ENCODE measurements at regions not wholly inside any gene's neighbourhood (a gene's known extent, or its start where the extent isn't known, plus 50 kb on each side); places are given as distances from the start of the nearest gene placed in this dataset.

DNA sequence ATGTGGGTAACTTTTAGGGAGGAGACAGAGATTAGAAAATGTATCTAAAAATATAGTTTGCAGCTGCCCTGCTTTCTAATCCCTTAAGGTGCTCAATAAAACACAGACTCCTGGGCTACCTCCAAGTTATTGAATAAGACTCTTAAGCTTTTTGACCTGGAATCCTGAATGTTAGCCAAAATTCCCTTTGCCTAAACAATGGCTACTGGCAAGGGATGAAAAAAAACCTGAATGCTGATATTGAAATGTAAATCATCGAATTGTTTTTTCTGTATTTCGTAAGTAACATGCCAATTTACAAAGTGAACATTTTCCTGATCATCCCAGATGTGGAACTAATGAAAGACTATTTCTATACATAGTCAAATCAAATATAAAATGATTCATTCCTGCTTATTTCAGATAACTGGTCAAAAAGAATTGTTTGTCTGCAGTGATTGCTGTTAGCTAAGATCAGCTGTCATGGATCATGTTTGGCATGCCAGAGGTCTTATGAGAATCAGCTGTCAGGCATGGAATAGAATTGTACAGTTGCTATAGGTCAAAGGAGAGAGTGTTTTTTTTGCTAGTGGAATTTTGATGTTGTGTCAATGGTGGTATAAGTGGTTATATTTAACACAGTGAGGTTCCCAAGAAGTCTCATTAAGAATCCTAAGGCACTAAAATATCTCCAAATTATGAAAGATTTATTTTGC lies 363.6 kb upstream of the CWC22 start:
- WGBS (ENCODE audit: extremely low coverage, insufficient read length, low lambda C conversion rate), result no CpG with 5 or more reads among the region's 2 CpGs
- H3K79me1 ChIP-seq (ENCODE audit: insufficient read depth, low read depth, low read length, poor library complexity, severe bottlenecking), result no peaks in the 10 kb centered on the region
- no peak overlapping the region for H4K8ac ChIP-seq (replicated peaks; ENCODE audit: insufficient read length, low read depth, low read length)
- H3K4me1 ChIP-seq (ENCODE audit: insufficient read depth, low read length), result no peaks in the 10 kb centered on the region; the same call in 1 of the 2 replicates
- H2BK12ac ChIP-seq (ENCODE audit: insufficient read length, low read depth, low read length), result no peak overlapping the region
- no peak overlapping the region for H3K9ac ChIP-seq (ENCODE audit: extremely low read depth, insufficient read length, low read length)
- Mint-ChIP-seq H3K36me3 (ENCODE audit: insufficient read depth in 1 of 3, low read depth in 3 of 3) (no peaks in the 10 kb centered on the region), H3K4me1 (peaks cover 7 to 11% of the 10 kb centered on the region in 2 experiments), H3K27me3 (ENCODE audit: low read depth) (no peaks in the 10 kb centered on the region), H3K4me3 (no peak overlapping the region), H3K27ac (no peak overlapping the region; a peak in 3 of 7 replicates), H3K9me3 (no peaks in the 10 kb centered on the region)
- H2BK120ac ChIP-seq (ENCODE audit: low read depth, low read length, poor library complexity, severe bottlenecking), result no peak overlapping the region
- H3K14ac ChIP-seq (ENCODE audit: insufficient read depth, low read length), result no peak overlapping the region
- no peak overlapping the region for H3K23ac ChIP-seq (ENCODE audit: insufficient read length, low read depth, low read length)
- H3K56ac ChIP-seq (ENCODE audit: insufficient read length, low read depth, low read length), result no peak overlapping the region
- no peak overlapping the region for H3K18ac ChIP-seq (ENCODE audit: insufficient read length, low read depth, low read length)
- H3K27ac ChIP-seq (ENCODE audit: insufficient read length, low read depth, low read length), result no peak overlapping the region
- H3K4ac ChIP-seq (ENCODE audit: low read depth, low read length), result no peak overlapping the region
- H3K4me2 ChIP-seq (ENCODE audit: insufficient read depth, insufficient read length, low read length), result no peak overlapping the region
- no peaks in the 10 kb centered on the region for H3K79me2 ChIP-seq (ENCODE audit: insufficient read depth, low read length)
- H3K27me3 ChIP-seq (ENCODE audit: insufficient read depth, low read length), result no peaks in the 10 kb centered on the region
- no peak overlapping the region for H3T11ph ChIP-seq (ENCODE audit: low read length)
- H2AFZ ChIP-seq (ENCODE audit: low read length), result no peak overlapping the region
- H4K91ac ChIP-seq (ENCODE audit: insufficient read length, low read depth, low read length), result no peak overlapping the region
- H4K5ac ChIP-seq (ENCODE audit: insufficient read length, low read depth, low read length), result no peak overlapping the region
- H4K20me1 ChIP-seq (ENCODE audit: control insufficient read depth, insufficient read depth, insufficient read length), result no peaks in the 10 kb centered on the region
- H3K9me3 ChIP-seq (ENCODE audit: control insufficient read depth, low read depth, low read length), result no peaks in the 10 kb centered on the region
- H2BK15ac ChIP-seq (ENCODE audit: low read depth, low read length), result no peak overlapping the region
- no peaks in the 10 kb centered on the region for H3K23me2 ChIP-seq (ENCODE audit: insufficient read length, low read depth, low read length, poor library complexity, severe bottlenecking)
- no peak overlapping the region for H2BK20ac ChIP-seq (ENCODE audit: low read depth, low read length, poor library complexity, severe bottlenecking)
- no peak for DNase-seq
- TF ChIP-seq, protein P1, sequence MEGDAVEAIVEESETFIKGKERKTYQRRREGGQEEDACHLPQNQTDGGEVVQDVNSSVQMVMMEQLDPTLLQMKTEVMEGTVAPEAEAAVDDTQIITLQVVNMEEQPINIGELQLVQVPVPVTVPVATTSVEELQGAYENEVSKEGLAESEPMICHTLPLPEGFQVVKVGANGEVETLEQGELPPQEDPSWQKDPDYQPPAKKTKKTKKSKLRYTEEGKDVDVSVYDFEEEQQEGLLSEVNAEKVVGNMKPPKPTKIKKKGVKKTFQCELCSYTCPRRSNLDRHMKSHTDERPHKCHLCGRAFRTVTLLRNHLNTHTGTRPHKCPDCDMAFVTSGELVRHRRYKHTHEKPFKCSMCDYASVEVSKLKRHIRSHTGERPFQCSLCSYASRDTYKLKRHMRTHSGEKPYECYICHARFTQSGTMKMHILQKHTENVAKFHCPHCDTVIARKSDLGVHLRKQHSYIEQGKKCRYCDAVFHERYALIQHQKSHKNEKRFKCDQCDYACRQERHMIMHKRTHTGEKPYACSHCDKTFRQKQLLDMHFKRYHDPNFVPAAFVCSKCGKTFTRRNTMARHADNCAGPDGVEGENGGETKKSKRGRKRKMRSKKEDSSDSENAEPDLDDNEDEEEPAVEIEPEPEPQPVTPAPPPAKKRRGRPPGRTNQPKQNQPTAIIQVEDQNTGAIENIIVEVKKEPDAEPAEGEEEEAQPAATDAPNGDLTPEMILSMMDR (conservative IDR thresholded peaks at IDR 0.05), result no peak
- no peak overlapping the region for H2AK5ac ChIP-seq (ENCODE audit: insufficient read length, low read length)
- H2BK5ac ChIP-seq (ENCODE audit: insufficient read length, low read length), result no peak overlapping the region

All from H9 (cell line).